ENCODE measurements at regions not wholly inside any gene's neighbourhood (a gene's known extent, or its start where the extent isn't known, plus 50 kb on each side); places are given as distances from the start of the nearest gene placed in this dataset.
A peak's percentile ranks its signal among the peaks of the same experiment; 100 is the strongest.

DNA sequence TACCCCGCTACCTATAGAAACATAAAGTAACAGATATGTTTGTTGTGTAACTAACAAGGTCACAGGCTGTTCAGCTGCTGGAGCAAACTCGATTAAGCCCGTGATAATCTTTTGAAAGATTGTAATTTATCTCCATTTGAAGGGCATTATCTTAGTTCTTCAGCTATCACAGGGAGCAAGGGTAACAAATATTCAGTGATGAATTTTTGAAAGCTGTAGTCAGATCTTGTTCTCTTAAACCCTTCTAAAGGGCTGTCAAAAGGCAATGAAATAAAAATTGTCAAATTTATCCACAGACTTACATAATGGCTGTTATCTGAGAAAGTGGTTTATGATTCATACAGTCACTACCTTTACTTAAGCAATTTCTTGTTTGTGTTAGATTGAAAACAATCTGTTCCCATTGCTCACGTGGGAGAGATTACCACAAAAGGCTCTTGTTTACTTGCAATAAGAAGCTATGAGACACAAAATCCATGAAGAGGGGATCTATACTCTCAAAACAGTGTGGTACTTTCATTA, 78.3 kb upstream of the ZNF608 start:
- ATAC-seq (ENCODE audit: insufficient read depth, low FRiP score) (peak; percentile 53), DNase-seq (no peak)
- TF ChIP-seq, protein P1, sequence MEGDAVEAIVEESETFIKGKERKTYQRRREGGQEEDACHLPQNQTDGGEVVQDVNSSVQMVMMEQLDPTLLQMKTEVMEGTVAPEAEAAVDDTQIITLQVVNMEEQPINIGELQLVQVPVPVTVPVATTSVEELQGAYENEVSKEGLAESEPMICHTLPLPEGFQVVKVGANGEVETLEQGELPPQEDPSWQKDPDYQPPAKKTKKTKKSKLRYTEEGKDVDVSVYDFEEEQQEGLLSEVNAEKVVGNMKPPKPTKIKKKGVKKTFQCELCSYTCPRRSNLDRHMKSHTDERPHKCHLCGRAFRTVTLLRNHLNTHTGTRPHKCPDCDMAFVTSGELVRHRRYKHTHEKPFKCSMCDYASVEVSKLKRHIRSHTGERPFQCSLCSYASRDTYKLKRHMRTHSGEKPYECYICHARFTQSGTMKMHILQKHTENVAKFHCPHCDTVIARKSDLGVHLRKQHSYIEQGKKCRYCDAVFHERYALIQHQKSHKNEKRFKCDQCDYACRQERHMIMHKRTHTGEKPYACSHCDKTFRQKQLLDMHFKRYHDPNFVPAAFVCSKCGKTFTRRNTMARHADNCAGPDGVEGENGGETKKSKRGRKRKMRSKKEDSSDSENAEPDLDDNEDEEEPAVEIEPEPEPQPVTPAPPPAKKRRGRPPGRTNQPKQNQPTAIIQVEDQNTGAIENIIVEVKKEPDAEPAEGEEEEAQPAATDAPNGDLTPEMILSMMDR (IDR thresholded peaks at IDR 0.05; ENCODE audit: control extremely low read depth, extremely low read depth): no peak
- Histone ChIP-seq H3K9me3 (ENCODE audit: control insufficient read depth in 4 of 4, insufficient read depth in 3 of 4, low read length in 3 of 4) (no peaks in the 10 kb centered on the region), H3K4me1 (ENCODE audit: control insufficient read depth in 5 of 5, insufficient read depth in 5 of 5, low read length in 5 of 5) (peaks cover 0 to 8% (median 0%) of the 10 kb centered on the region in 5 donors), H3K27me3 (ENCODE audit: control insufficient read depth in 3 of 3, insufficient read depth in 3 of 3, low read length in 2 of 3) (no peaks in the 10 kb centered on the region), H3K27ac (ENCODE audit: low read depth in 1 of 2, low read length in 1 of 2) (no peak overlapping the region), H3K36me3 (ENCODE audit: control insufficient read depth in 4 of 4, insufficient read depth in 4 of 4, low read length in 4 of 4) (no peaks in the 10 kb centered on the region), H3K4me3 (no peak overlapping the region), H3K9ac (ENCODE audit: insufficient read depth in 1 of 2, low read length in 2 of 2) (no peak overlapping the region)
- WGBS, 2 donors: 59 to 69% methylated on average over 4 of the region's 4 CpGs

DNA sequence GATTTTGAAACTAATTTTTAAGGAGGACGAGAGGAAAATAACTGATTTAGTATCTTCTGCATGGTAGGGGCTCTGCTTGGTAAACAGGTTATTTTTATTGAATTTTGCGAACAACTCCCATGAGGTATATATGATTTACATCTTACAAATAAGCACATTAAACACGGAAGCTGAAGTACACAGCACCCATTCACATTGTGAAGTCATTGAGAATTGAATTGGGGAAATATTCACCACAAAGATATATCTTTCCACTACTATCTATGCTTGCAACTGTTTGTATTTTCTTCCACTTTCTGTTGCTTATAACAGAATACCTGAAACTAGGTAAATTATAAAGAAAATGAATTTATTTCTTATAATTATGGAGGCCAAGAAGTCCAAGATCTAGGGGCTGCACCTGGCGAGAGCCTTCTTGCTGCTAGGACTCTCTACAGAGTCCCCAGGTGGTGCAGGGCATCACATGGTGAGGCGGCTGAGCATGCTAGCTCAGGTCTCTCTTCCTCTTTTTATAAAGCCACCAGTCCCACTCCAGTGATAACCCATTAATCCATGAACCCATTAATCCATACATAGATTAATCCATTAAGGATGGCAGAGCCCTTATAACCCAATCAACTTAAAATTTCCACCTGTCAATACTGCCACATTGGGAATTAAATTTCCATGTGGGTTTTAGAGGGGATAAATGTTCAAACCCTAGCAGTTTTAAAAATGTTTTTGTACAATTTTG, 79.0 kb upstream of the ZNF608 start:
- no peak for DNase-seq
- TF ChIP-seq, protein P1 (IDR thresholded peaks at IDR 0.05; ENCODE audit: control extremely low read depth, extremely low read depth): no peak
- Histone ChIP-seq H3K27me3 (ENCODE audit: control insufficient read depth in 3 of 3, insufficient read depth in 3 of 3, low read length in 2 of 3) (no peaks in the 10 kb centered on the region), H3K4me1 (ENCODE audit: control insufficient read depth in 5 of 5, insufficient read depth in 5 of 5, low read length in 5 of 5) (peaks cover 0 to 8% (median 0%) of the 10 kb centered on the region in 5 donors), H3K27ac (ENCODE audit: low read depth in 1 of 2, low read length in 1 of 2) (no peak overlapping the region), H3K36me3 (ENCODE audit: control insufficient read depth in 4 of 4, insufficient read depth in 4 of 4, low read length in 4 of 4) (no peaks in the 10 kb centered on the region), H3K9ac (ENCODE audit: insufficient read depth in 1 of 2, low read length in 2 of 2) (no peak overlapping the region), H3K9me3 (ENCODE audit: control insufficient read depth in 4 of 4, insufficient read depth in 3 of 4, low read length in 3 of 4) (no peaks in the 10 kb centered on the region), H3K4me3 (no peak overlapping the region)
- no peak for ATAC-seq (ENCODE audit: insufficient read depth, low FRiP score)
- WGBS, 2 donors: 93 to 94% methylated on average over 5 of the region's 5 CpGs

DNA sequence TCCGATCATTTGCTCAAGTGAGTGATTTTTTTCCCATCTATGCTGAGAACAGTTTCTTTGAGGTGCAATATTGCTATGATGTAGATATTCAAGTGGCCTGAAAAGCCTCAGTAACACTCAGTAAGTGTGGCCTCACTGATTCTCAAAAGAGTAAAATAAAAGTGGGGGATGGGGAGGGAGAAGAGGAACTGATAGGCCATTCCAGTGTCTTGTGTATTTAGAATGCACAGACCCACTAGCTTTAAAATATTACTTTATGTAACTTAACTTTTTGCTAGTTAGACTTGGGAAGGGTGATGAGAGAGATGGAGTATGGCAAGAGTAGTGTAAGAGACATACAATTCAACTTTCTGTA, 79.5 kb upstream of the ZNF608 start:
- Histone ChIP-seq H3K36me3 (ENCODE audit: control insufficient read depth in 4 of 4, insufficient read depth in 4 of 4, low read length in 4 of 4) (no peaks in the 10 kb centered on the region), H3K4me3 (no peak overlapping the region), H3K4me1 (ENCODE audit: control insufficient read depth in 5 of 5, insufficient read depth in 5 of 5, low read length in 5 of 5) (peaks cover 0 to 8% (median 0%) of the 10 kb centered on the region in 5 donors), H3K9me3 (ENCODE audit: control insufficient read depth in 4 of 4, insufficient read depth in 3 of 4, low read length in 3 of 4) (no peaks in the 10 kb centered on the region), H3K9ac (ENCODE audit: insufficient read depth in 1 of 2, low read length in 2 of 2) (no peak overlapping the region), H3K27ac (ENCODE audit: low read depth in 1 of 2, low read length in 1 of 2) (no peak overlapping the region), H3K27me3 (ENCODE audit: control insufficient read depth in 3 of 3, insufficient read depth in 3 of 3, low read length in 2 of 3) (no peaks in the 10 kb centered on the region)
- WGBS, 2 donors: 98 to 100% methylated on average over 1 of the region's 1 CpG
- DNase-seq (no peak), ATAC-seq (ENCODE audit: insufficient read depth, low FRiP score) (no peak)
- TF ChIP-seq, protein P1 (IDR thresholded peaks at IDR 0.05; ENCODE audit: control extremely low read depth, extremely low read depth): no peak

Measured in lung (tissue), 11 donors.